SK-N-SH (cell line): ENCODE measurements at regions not wholly inside any gene's neighbourhood (a gene's known extent, or its start where the extent isn't known, plus 50 kb on each side); places are given as distances from the start of the nearest gene placed in this dataset.

ENCODE experiments used
- CTCF ChIA-PET: fragments of 300-600, 350-600 bp; formaldehyde crosslinking; extraction: SDS; loops from one replicate; lab custom pipeline; 2021; lab: Yijun Ruan, JAX
- POLR2A ChIA-PET: fragments of 350-600 bp; sonication (Branson Sonifier 250); formaldehyde crosslinking; extraction: SDS; loops from one replicate; lab custom pipeline; 2020; ENCODE audit warnings: antibody characterized with exemption, inconsistent platforms; lab: Yijun Ruan, JAX
- DNase-seq: peaks from one replicate; pipeline ENCODE4 v3.0.0; 2012
- H2AFZ ChIP-seq: fragments of 200-600 bp; sonication (generic); 2 replicates; pipeline ENCODE4 v1.8.1; 2016; ENCODE audit warnings: antibody characterized with exemption, mild to moderate bottlenecking, low read depth
- H3F3A ChIP-seq: fragments of 200-600 bp; sonication (generic); replicated peaks from 2 replicates; pipeline ENCODE3; 2016; ENCODE audit warnings: antibody characterized with exemption, mild to moderate bottlenecking; ENCODE audit not compliant: insufficient read depth
- H3K27ac ChIP-seq, 2 experiments: fragments of 200-500 bp in 1 of 2; fragments of 200-600 bp in 1 of 2; sonication (Bioruptor generic) in 1 of 2; sonication (generic), shearing (Covaris generic) in 1 of 2; 2 replicates each; pipeline versions ENCODE4 v1.5.1 to v1.6.1; 2014 to 2016; ENCODE audit warnings: low read depth in 2 of 2, inconsistent platforms in 1 of 2, low read length in 1 of 2, mild to moderate bottlenecking in 1 of 2, mixed read lengths in 1 of 2
- H3K27me3 ChIP-seq: fragments of 200-600 bp; sonication (generic), shearing (Covaris generic); 2 replicates; pipeline ENCODE4 v1.6.1; 2016; ENCODE audit warnings: mixed run types; ENCODE audit not compliant: insufficient read depth
- H3K36me3 ChIP-seq, 2 experiments: fragments of 200-500 bp in 1 of 2; fragments of 200-600 bp in 1 of 2; sonication (Bioruptor generic) in 1 of 2; sonication (generic) in 1 of 2; replicated peaks in 1 of 2; 2 replicates each; pipeline versions ENCODE3 to v1.5.1; 2014 to 2016; ENCODE audit warnings: low read length in 1 of 2, mild to moderate bottlenecking in 1 of 2; ENCODE audit not compliant: insufficient read depth in 2 of 2, control insufficient read depth in 1 of 2
- H3K4me1 ChIP-seq, 2 experiments: fragments of 200-500 bp in 1 of 2; fragments of 200-600 bp in 1 of 2; sonication (Bioruptor generic) in 1 of 2; sonication (generic), shearing (Covaris generic) in 1 of 2; 2 replicates each; pipeline versions ENCODE4 v1.5.1 to v1.6.1; 2014 to 2016; ENCODE audit warnings: low read depth in 1 of 2, low read length in 1 of 2, mixed run types in 1 of 2; ENCODE audit not compliant: insufficient read depth in 2 of 2, control insufficient read depth in 1 of 2
- H3K4me2 ChIP-seq: fragments of 200-600 bp; sonication (generic), shearing (Covaris generic); 2 replicates; pipeline ENCODE4 v1.6.1; 2017; ENCODE audit warnings: mixed run types
- H3K4me3 ChIP-seq, 2 experiments: fragments of 200-500 bp in 1 of 2; fragments of 200-600 bp in 1 of 2; sonication (Bioruptor generic) in 1 of 2; sonication (generic), shearing (Covaris generic) in 1 of 2; 2 replicates each; pipeline versions ENCODE4 v1.5.1 to v1.8.1; 2014 to 2016; ENCODE audit warnings: low read depth in 2 of 2, inconsistent platforms in 1 of 2, low read length in 1 of 2, mild to moderate bottlenecking in 1 of 2, mixed read lengths in 1 of 2, moderate library complexity in 1 of 2
- H3K79me2 ChIP-seq: fragments of 200-600 bp; sonication (generic); 2 replicates; pipeline ENCODE4 v1.8.1; 2017; ENCODE audit warnings: mild to moderate bottlenecking; ENCODE audit not compliant: insufficient read depth
- H3K9ac ChIP-seq: fragments of 200-600 bp; sonication (generic); 2 replicates; pipeline ENCODE4 v1.6.1; 2017; ENCODE audit warnings: mixed run types
- H3K9me2 ChIP-seq: fragments of 200-600 bp; sonication (generic); 2 replicates; pipeline ENCODE4 v1.6.1; 2017; ENCODE audit warnings: mixed run types
- H3K9me3 ChIP-seq: fragments of 200-600 bp; sonication (generic); 2 replicates; pipeline ENCODE4 v1.6.1; 2017; ENCODE audit warnings: mixed run types, mild to moderate bottlenecking, moderate library complexity
- H4K20me1 ChIP-seq: fragments of 200-600 bp; sonication (generic); 2 replicates; pipeline ENCODE4 v1.6.1; 2017; ENCODE audit warnings: mild to moderate bottlenecking, mixed run types; ENCODE audit not compliant: insufficient read depth
- CHD2 ChIP-seq: fragments of 150-350 bp; IDR thresholded peaks from 2 replicates; pipeline ENCODE4 v1.6.1; 2018; ENCODE audit warnings: low read length; ENCODE audit not compliant: partially characterized antibody
- CTCF ChIP-seq: fragments of 200-600 bp; sonication (generic); IDR thresholded peaks from 2 replicates; pipeline ENCODE4 v1.6.1; 2017; ENCODE audit warnings: antibody characterized with exemption, mild to moderate bottlenecking, moderate library complexity
- ELF1 ChIP-seq: IDR thresholded peaks from 2 replicates; pipeline ENCODE4 v1.4.0; 2012
- FOXJ3 ChIP-seq: sonication (generic); formaldehyde crosslinking; IDR thresholded peaks from 2 replicates; pipeline ENCODE4 v1.5.1; 2020; ENCODE audit warnings: mild to moderate bottlenecking, missing genetic modification reagents
- FOXM1 ChIP-seq: IDR thresholded peaks from 2 replicates; pipeline ENCODE4 v1.4.0; 2012; ENCODE audit warnings: low read depth, mild to moderate bottlenecking
- GATA2 ChIP-seq: sonication (generic); formaldehyde crosslinking; IDR thresholded peaks from 2 replicates; pipeline ENCODE4 v1.5.0; 2020; ENCODE audit warnings: mild to moderate bottlenecking, missing genetic modification reagents
- IRF3 ChIP-seq: fragments of 150-350 bp; IDR thresholded peaks from 2 replicates; pipeline ENCODE4 v1.6.1; 2016; ENCODE audit warnings: mild to moderate bottlenecking, low read depth, low read length
- MEF2A ChIP-seq: IDR thresholded peaks from 2 replicates; pipeline ENCODE4 v1.4.0; 2012; ENCODE audit warnings: low read depth, borderline replicate concordance
- MXI1 ChIP-seq: IDR thresholded peaks from 2 replicates; pipeline ENCODE4 v1.6.1; 2012; ENCODE audit warnings: mild to moderate bottlenecking, low read depth, low read length, improper control_type of control experiment
- NRF1 ChIP-seq: IDR thresholded peaks from 2 replicates; pipeline ENCODE4 v1.6.1; 2012; ENCODE audit warnings: low read depth, mild to moderate bottlenecking, low read length
- RCOR1 ChIP-seq: fragments of 150-350 bp; IDR thresholded peaks from 2 replicates; pipeline ENCODE4 v1.6.1; 2017; ENCODE audit warnings: antibody characterized with exemption, low read length
- REST ChIP-seq: IDR thresholded peaks from 2 replicates; pipeline ENCODE4 v1.6.1; 2012; ENCODE audit warnings: mild to moderate bottlenecking, low read depth, low read length, moderate library complexity
- RFX5 ChIP-seq: IDR thresholded peaks from 2 replicates; pipeline ENCODE4 v1.6.1; 2012; ENCODE audit warnings: mild to moderate bottlenecking, improper control_type of control experiment, low read length
- RXRA ChIP-seq: IDR thresholded peaks from 2 replicates; pipeline ENCODE4 v1.4.0; 2012; ENCODE audit warnings: low read depth, mild to moderate bottlenecking, borderline replicate concordance
- SIN3A ChIP-seq: IDR thresholded peaks from 2 replicates; pipeline ENCODE4 v1.6.1; 2012; ENCODE audit warnings: low read depth, mild to moderate bottlenecking, low read length, moderate library complexity, borderline replicate concordance
- SMC3 ChIP-seq: IDR thresholded peaks from 2 replicates; pipeline ENCODE4 v1.6.1; 2012; ENCODE audit warnings: low read depth, low read length, improper control_type of control experiment
- USF1 ChIP-seq: IDR thresholded peaks from 2 replicates; pipeline ENCODE4 v1.4.0; 2012; ENCODE audit warnings: low read depth, borderline replicate concordance
- USF2 ChIP-seq: fragments of 150-350 bp; IDR thresholded peaks from 2 replicates; pipeline ENCODE4 v1.6.1; 2017; ENCODE audit warnings: antibody characterized with exemption, low read length, low read depth, borderline replicate concordance
- YY1 ChIP-seq: IDR thresholded peaks from 2 replicates; pipeline ENCODE4 v1.4.0; 2012; ENCODE audit warnings: low read depth, mild to moderate bottlenecking
- WGBS: methylation state at CpG from one replicate; pipeline ENCODE4 v1.1.6; 2017; ENCODE audit warnings: low lambda C conversion rate; 5-methylcytosine and 5-hydroxymethylcytosine counted together

GRCh38 chr4:138693526-138693925, 322.1 kb upstream of the NOCT start:
- POLR2A ChIA-PET = no interaction called here
- no peak for DNase-seq

GRCh38 chr4:138692411-138692810, 323.2 kb upstream of the NOCT start:
- Histone ChIP-seq H3K4me2 (no peak overlapping the region), H3F3A (no peaks in the 10 kb centered on the region), H3K27ac (no peak overlapping the region), H3K79me2 (no peaks in the 10 kb centered on the region), H3K36me3 (no peaks in the 10 kb centered on the region), H3K4me3 (no peak overlapping the region), H2AFZ (no peak overlapping the region), H3K9me2 (no peaks in the 10 kb centered on the region), H4K20me1 (no peaks in the 10 kb centered on the region), H3K9ac (no peak overlapping the region), H3K4me1 (no peaks in the 10 kb centered on the region; a peak in 1 of 4 replicates), H3K27me3 (no peaks in the 10 kb centered on the region; the same call in 1 of the 2 replicates), H3K9me3 (no peaks in the 10 kb centered on the region)
- ChIA-PET POLR2A (no interaction called here), CTCF (interaction anchor here (0.9 kb wide), 1 partner anchor 12 kb away, joined by 3 read pairs; no protein-coding TSS in a partner anchor)
- DNase-seq = no peak
- TF ChIP-seq GATA2 (no peak), SIN3A (no peak), USF1 (no peak), FOXJ3 (CRISPR knock-in tag) (no peak), CTCF (no peak), MEF2A (no peak), ELF1 (no peak), RFX5 (no peak), MXI1 (no peak), SMC3 (no peak), CHD2 (no peak), REST (no peak), RCOR1 (no peak), FOXM1 (no peak), IRF3 (no peak), YY1 (no peak), NRF1 (no peak)

More at GRCh38 chr4:138693526-138693925, 322.1 kb upstream of the NOCT start:
- no peaks in the 10 kb centered on the region for H3F3A ChIP-seq
- no peaks in the 10 kb centered on the region for H4K20me1 ChIP-seq
- H3K27me3 ChIP-seq = no peaks in the 10 kb centered on the region; the same call in 1 of the 2 replicates
- H3K9me3 ChIP-seq = no peaks in the 10 kb centered on the region
- no peak for TF ChIP-seq SIN3A
- no peak for TF ChIP-seq USF2
- no peak for TF ChIP-seq RXRA
- TF ChIP-seq GATA2 = no peak
- no peaks in the 10 kb centered on the region; a peak in 1 of 4 replicates for H3K4me1 ChIP-seq
- no peak overlapping the region for H3K4me3 ChIP-seq
- H3K4me2 ChIP-seq = no peak overlapping the region
- H3K9me2 ChIP-seq = no peaks in the 10 kb centered on the region
- 50% methylated on average over 3 of the region's 3 CpGs for WGBS
- H2AFZ ChIP-seq = no peak overlapping the region
- H3K27ac ChIP-seq = no peak overlapping the region
- CTCF ChIA-PET = interaction anchor here (0.8 to 1.7 kb wide), 2 partner anchors 11 to 177 kb away, joined by 3 to 4 read pairs; no protein-coding TSS in a partner anchor
- H3K79me2 ChIP-seq = no peaks in the 10 kb centered on the region
- H3K9ac ChIP-seq = no peak overlapping the region
- no peaks in the 10 kb centered on the region for H3K36me3 ChIP-seq
